NAMALWA (cell line): ENCODE measurements at regions not wholly inside any gene's neighbourhood (a gene's known extent, or its start where the extent isn't known, plus 50 kb on each side); places are given as distances from the start of the nearest gene placed in this dataset.
"Not testable (repeated sequence)": the region's sequence is repeated elsewhere in the genome, so short reads cannot be mapped to it uniquely, and the experiment has no call there.

Experiments used
- DNase-seq: peaks from one replicate; pipeline ENCODE4 v3.0.0-alpha.2; 2015; ENCODE audit warnings: low spot score

- no peak for DNase-seq
These were observed 235.1 kb downstream of the GADD45G start for GRCh38 chr9:89839952-89840351.

- no peak for DNase-seq
These were observed 236.6 kb downstream of the GADD45G start for GRCh38 chr9:89841456-89841855.

- DNase-seq: no peak
These were observed 237.5 kb downstream of the GADD45G start for GRCh38 chr9:89842267-89842768.

GRCh38 chr9:89843074-89843473 is 238.3 kb downstream of the GADD45G start:
- DNase-seq: no peak

GRCh38 chr9:89843591-89843990 is 238.8 kb downstream of the GADD45G start:
- DNase-seq: no peak

- no peak for DNase-seq
These were observed 239.3 kb downstream of the GADD45G start for GRCh38 chr9:89844075-89844474.

- DNase-seq: no peak
These were observed 239.7 kb downstream of the GADD45G start for GRCh38 chr9:89844535-89844934.

GRCh38 chr9:89845321-89845720 is 240.5 kb downstream of the GADD45G start:
- DNase-seq: no peak

- DNase-seq: no peak
These were observed 241.1 kb downstream of the GADD45G start for GRCh38 chr9:89845862-89846261.

GRCh38 chr9:89848060-89849040 is 243.5 kb downstream of the GADD45G start:
- DNase-seq: no peak

GRCh38 chr9:89849096-89849495 is 244.3 kb downstream of the GADD45G start:
- no peak for DNase-seq

- DNase-seq: no peak
These were observed 245.3 kb downstream of the GADD45G start for GRCh38 chr9:89850153-89850552.

- DNase-seq: no peak
These were observed 246.0 kb downstream of the GADD45G start for GRCh38 chr9:89850631-89851325.

GRCh38 chr9:89853161-89853560 is 248.3 kb downstream of the GADD45G start:
- DNase-seq: no peak

GRCh38 chr9:89853931-89854330 is 249.1 kb downstream of the GADD45G start:
- no peak for DNase-seq

GRCh38 chr9:89854715-89855475 is 250.1 kb downstream of the GADD45G start:
- no peak for DNase-seq

GRCh38 chr9:89856296-89856695 is 251.5 kb downstream of the GADD45G start:
- DNase-seq: not testable (repeated sequence)

GRCh38 chr9:89856950-89857349 is 252.1 kb downstream of the GADD45G start:
- not testable (repeated sequence) for DNase-seq

GRCh38 chr9:89859842-89860241 is 255.0 kb downstream of the GADD45G start:
- not testable (repeated sequence) for DNase-seq

- DNase-seq: not testable (repeated sequence)
These were observed 256.6 kb downstream of the GADD45G start for GRCh38 chr9:89861371-89861770.

- no peak for DNase-seq
These were observed 257.5 kb downstream of the GADD45G start for GRCh38 chr9:89862316-89862715.

GRCh38 chr9:89863141-89863540 is 258.3 kb downstream of the GADD45G start:
- DNase-seq: no peak
